Upper lobe of left lung (tissue), 6 donors: ENCODE measurements at regions not wholly inside any gene's neighbourhood (a gene's known extent, or its start where the extent isn't known, plus 50 kb on each side); places are given as distances from the start of the nearest gene placed in this dataset.

Source experiments
- ATAC-seq, 2 donors: fragments of 200-7000 bp; cut with Tn5 transposase; one replicate each; pipeline ENCODE4 v1.9.1; 2022; ENCODE audit warnings: mild to moderate bottlenecking in 2 of 2, moderate library complexity in 2 of 2; ENCODE audit not compliant: low FRiP score in 2 of 2
- DNase-seq, 2 donors: peaks; one replicate each; pipeline ENCODE4 v3.0.0-alpha.2; 2019 to 2020
- H3K27ac ChIP-seq, 4 donors: fragments of 200-600 bp; sonication (generic); one replicate each; pipeline ENCODE4 v1.5.1; 2016 to 2019
- H3K27me3 ChIP-seq, 4 donors: fragments of 200-600 bp; sonication (generic); one replicate each; pipeline ENCODE4 v1.5.1; 2017 to 2019
- H3K36me3 ChIP-seq, 4 donors: fragments of 200-600 bp; sonication (generic); one replicate each; pipeline ENCODE4 v1.5.1; 2016 to 2019
- H3K4me1 ChIP-seq, 4 donors: fragments of 200-600 bp; sonication (generic); one replicate each; pipeline ENCODE4 v1.5.1; 2018 to 2019
- H3K4me3 ChIP-seq, 4 donors: fragments of 200-600 bp; sonication (generic); one replicate each; pipeline ENCODE4 v1.5.1; 2017 to 2019; ENCODE audit warnings: mild to moderate bottlenecking in 2 of 4, moderate library complexity in 1 of 4
- H3K9me3 ChIP-seq, 4 donors: fragments of 200-600 bp; sonication (generic); one replicate each; pipeline ENCODE4 v1.5.1; 2018 to 2019
- EP300 ChIP-seq, 4 donors: sonication (generic); formaldehyde crosslinking; IDR thresholded peaks; one replicate each; pipeline ENCODE4 v1.5.1; 2017; ENCODE audit warnings: antibody characterized with exemption in 4 of 4, control low read depth in 2 of 4
- POLR2A ChIP-seq, 4 donors: fragments of 450-650 bp; IDR thresholded peaks; one replicate each; pipeline ENCODE4 v1.5.1; 2016 to 2017; ENCODE audit warnings: antibody characterized with exemption in 4 of 4, mild to moderate bottlenecking in 2 of 4
- POLR2AphosphoS5 ChIP-seq, 2 donors: sonication (generic); formaldehyde crosslinking; IDR thresholded peaks; one replicate each; pipeline ENCODE4 v1.5.1; 2017; ENCODE audit warnings: antibody characterized with exemption in 2 of 2
- WGBS, 2 donors: methylation state at CpG; one replicate each; pipeline ENCODE4 v1.1.5; 2017 to 2018; 5-methylcytosine and 5-hydroxymethylcytosine counted together
- TF ChIP-seq, protein P1 (sequence below), 6 experiments: fragments of 450-650 bp in 4 of 6; fragments of 200-600 bp in 2 of 6; sonication (generic) in 2 of 6; IDR thresholded peaks; one replicate each; pipeline ENCODE4 v1.5.1; 2016 to 2019; ENCODE audit warnings: antibody characterized with exemption in 6 of 6
- donor health status: DM: no; HTN: no; CAD: no; lungs with moderate emphysema.
- donor health status: DM: no; HTN: yes; CAD: no; lungs with severe emphysema.

DNA sequence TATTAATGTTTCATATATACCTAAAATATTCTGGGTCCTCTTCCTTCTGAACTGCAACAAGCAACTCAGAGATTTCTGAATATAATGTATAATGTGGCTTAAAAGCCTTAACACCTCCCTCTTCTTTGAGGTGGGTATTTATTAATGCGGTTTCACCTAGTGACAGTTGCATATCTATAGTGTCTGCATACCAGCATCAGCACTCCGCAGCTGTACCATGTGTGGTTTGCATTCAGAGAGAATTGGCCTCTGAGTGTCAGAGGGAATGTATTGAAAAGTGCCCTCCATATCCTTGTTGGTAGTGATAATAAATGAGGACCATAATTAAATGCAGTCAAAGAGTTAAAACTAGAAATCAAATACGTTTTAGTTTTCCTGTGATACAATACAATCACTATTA is 256.6 kb upstream of the ARRDC3 start:
- Histone ChIP-seq H3K4me1 (no peaks in the 10 kb centered on the region), H3K27me3 (no peaks in the 10 kb centered on the region), H3K36me3 (no peaks in the 10 kb centered on the region), H3K9me3 (no peaks in the 10 kb centered on the region), H3K4me3 (no peak overlapping the region), H3K27ac (no peak overlapping the region)
- TF ChIP-seq, protein P1, sequence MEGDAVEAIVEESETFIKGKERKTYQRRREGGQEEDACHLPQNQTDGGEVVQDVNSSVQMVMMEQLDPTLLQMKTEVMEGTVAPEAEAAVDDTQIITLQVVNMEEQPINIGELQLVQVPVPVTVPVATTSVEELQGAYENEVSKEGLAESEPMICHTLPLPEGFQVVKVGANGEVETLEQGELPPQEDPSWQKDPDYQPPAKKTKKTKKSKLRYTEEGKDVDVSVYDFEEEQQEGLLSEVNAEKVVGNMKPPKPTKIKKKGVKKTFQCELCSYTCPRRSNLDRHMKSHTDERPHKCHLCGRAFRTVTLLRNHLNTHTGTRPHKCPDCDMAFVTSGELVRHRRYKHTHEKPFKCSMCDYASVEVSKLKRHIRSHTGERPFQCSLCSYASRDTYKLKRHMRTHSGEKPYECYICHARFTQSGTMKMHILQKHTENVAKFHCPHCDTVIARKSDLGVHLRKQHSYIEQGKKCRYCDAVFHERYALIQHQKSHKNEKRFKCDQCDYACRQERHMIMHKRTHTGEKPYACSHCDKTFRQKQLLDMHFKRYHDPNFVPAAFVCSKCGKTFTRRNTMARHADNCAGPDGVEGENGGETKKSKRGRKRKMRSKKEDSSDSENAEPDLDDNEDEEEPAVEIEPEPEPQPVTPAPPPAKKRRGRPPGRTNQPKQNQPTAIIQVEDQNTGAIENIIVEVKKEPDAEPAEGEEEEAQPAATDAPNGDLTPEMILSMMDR (IDR thresholded peaks at IDR 0.05), result no peak
- no peak for TF ChIP-seq POLR2AphosphoS5 (IDR thresholded peaks at IDR 0.05)
- TF ChIP-seq EP300 (IDR thresholded peaks at IDR 0.05), result no peak
- TF ChIP-seq POLR2A (IDR thresholded peaks at IDR 0.05), result no peak
- no peak for DNase-seq
- no peak for ATAC-seq
- 42 to 44% methylated on average over 3 of the region's 3 CpGs for WGBS, 2 donors

DNA sequence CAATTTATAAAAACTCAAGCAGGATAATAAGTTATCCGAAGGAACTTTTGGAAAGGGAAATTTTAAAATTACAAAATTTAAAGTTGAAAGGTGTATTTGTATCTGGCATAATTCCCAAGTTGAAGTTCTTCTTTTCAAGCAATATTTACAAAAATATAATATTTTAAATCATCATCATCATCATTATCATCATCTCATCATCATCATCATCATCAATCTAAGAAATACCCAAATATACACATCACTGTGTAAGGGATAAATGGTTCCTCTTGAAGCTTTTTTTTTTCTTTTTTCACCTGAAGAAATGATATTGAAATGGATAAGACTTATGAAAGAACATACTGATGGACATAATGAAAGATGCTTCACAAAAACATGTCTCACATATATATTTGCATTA is 254.9 kb upstream of the ARRDC3 start:
- no peaks in the 10 kb centered on the region for H3K4me1 ChIP-seq
- H3K27me3 ChIP-seq, result no peaks in the 10 kb centered on the region
- H3K4me3 ChIP-seq, result no peak overlapping the region
- DNase-seq (no peak), ATAC-seq (no peak)
- no peaks in the 10 kb centered on the region for H3K9me3 ChIP-seq
- no peaks in the 10 kb centered on the region for H3K36me3 ChIP-seq
- H3K27ac ChIP-seq, result no peak overlapping the region
- no peak for TF ChIP-seq POLR2AphosphoS5 (IDR thresholded peaks at IDR 0.05)
- no peak for TF ChIP-seq POLR2A (IDR thresholded peaks at IDR 0.05)
- TF ChIP-seq EP300 (IDR thresholded peaks at IDR 0.05), result no peak
- TF ChIP-seq, protein P1 (IDR thresholded peaks at IDR 0.05), result no peak
- WGBS, 2 donors, result 91 to 96% methylated on average over 1 of the region's 1 CpG

DNA sequence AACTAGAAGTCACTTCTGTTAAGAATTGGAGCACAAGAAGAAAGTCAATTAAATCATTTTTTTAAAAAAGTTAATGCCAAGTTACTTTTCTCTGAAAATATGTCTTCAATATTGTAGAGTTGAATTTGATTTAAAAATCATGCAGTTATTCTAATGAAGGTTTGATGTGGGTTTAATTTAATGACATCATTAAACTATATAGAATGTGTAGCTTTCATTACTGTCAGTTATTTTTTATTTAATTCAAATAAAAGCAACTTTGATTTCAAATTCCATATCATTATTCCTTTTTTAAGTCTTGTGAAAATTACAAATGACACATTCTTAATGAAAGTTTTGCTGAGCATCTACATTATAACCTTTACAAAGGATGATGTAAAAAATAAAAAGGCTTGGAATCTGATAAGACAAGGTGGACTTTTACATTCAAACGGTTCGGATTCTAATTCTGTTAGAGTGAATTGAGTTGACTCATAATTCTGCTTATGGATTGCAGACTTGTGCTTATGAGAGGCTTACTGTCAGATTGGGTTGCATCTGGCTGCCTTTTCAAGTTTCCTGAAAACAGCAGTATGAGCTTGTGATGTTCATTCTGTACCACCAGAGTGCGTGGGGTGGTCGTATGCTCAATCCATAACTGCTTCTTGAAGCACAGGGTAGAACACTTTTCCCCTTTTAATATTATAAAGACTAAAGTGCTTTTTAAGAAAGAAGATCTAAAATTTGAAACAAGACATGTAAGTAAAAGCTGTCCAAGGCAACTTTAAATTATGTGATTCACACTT is 253.0 kb upstream of the ARRDC3 start:
- DNase-seq (no peak), ATAC-seq (no peak)
- no peaks in the 10 kb centered on the region for H3K9me3 ChIP-seq
- no peaks in the 10 kb centered on the region for H3K27me3 ChIP-seq
- TF ChIP-seq EP300 (IDR thresholded peaks at IDR 0.05), result no peak
- H3K27ac ChIP-seq, result no peak overlapping the region
- no peaks in the 10 kb centered on the region for H3K4me1 ChIP-seq
- no peaks in the 10 kb centered on the region for H3K36me3 ChIP-seq
- H3K4me3 ChIP-seq, result no peak overlapping the region
- 79 to 80% methylated on average over 4 of the region's 4 CpGs for WGBS, 2 donors

DNA sequence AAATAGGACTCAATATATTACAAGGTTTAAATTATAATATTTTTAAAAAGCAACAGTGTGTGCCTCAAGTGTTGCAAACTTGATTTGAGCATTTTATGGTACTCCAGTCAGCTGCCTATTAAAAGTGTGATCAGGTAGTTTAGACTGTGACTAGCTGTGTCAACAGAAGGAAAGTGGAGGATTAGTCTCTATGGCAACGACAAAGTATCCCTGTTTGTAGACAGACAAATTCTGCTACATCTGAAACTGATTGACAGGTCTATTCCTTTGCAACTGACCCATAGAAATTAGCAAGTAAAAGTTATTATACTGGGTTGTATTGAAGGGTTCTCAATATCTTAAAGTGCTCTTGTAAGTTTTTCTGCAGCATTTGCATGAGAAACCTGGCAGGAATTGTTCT is 249.8 kb upstream of the ARRDC3 start:
- 26 to 67% methylated on average over 1 of the region's 1 CpG for WGBS, 2 donors
- no peak for DNase-seq
- TF ChIP-seq, protein P1 (IDR thresholded peaks at IDR 0.05), result no peak
- no peak for TF ChIP-seq POLR2AphosphoS5 (IDR thresholded peaks at IDR 0.05)
- TF ChIP-seq EP300 (IDR thresholded peaks at IDR 0.05), result no peak
- no peak for TF ChIP-seq POLR2A (IDR thresholded peaks at IDR 0.05)
- H3K4me3 ChIP-seq, result no peak overlapping the region
- no peaks in the 10 kb centered on the region for H3K4me1 ChIP-seq
- no peak overlapping the region for H3K27ac ChIP-seq
- no peaks in the 10 kb centered on the region for H3K27me3 ChIP-seq
- H3K36me3 ChIP-seq, result no peaks in the 10 kb centered on the region
- no peaks in the 10 kb centered on the region for H3K9me3 ChIP-seq
- no peak for ATAC-seq

DNA sequence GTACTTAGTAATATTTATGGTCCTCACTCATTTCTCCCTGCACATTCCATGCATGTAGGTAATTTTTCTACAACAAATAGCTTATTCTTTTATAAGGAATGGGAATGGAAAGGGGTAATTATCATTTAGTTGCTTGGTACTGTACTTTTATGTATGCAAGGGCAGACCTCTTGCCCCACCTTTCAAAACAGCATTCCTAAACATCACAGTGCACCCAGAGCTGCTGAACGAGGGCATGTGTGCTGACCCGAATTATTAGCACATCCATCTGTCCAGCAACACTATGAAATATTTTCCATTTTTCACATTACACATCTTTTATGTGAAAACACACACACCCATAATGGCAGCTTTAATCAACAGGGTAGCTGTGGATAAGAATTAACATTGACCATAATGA is 228.6 kb upstream of the ARRDC3 start:
- TF ChIP-seq POLR2AphosphoS5 (IDR thresholded peaks at IDR 0.05) (no peak), POLR2A (IDR thresholded peaks at IDR 0.05) (no peak), EP300 (IDR thresholded peaks at IDR 0.05) (no peak)
- TF ChIP-seq, protein P1 (IDR thresholded peaks at IDR 0.05), result no peak
- WGBS, 2 donors, result 43 to 71% methylated on average over 2 of the region's 2 CpGs
- Histone ChIP-seq H3K27me3 (no peaks in the 10 kb centered on the region), H3K4me3 (no peak overlapping the region), H3K4me1 (no peaks in the 10 kb centered on the region), H3K27ac (no peak overlapping the region), H3K36me3 (no peaks in the 10 kb centered on the region), H3K9me3 (no peaks in the 10 kb centered on the region)
- DNase-seq, result no peak
- ATAC-seq, result no peak
